Activated CD4-positive, alpha-beta T cell treated with anti-CD3 and anti-CD28 coated beads, Interleukin-2, amount 10 ng/mL, durations not matched to agents 7 days and 5 days (primary cell): ENCODE measurements at regions not wholly inside any gene's neighbourhood (a gene's known extent, or its start where the extent isn't known, plus 50 kb on each side); places are given as distances from the start of the nearest gene placed in this dataset.
"Not testable (repeated sequence)": the region's sequence is repeated elsewhere in the genome, so short reads cannot be mapped to it uniquely, and the experiment has no call there.

ENCODE experiments used
- CTCF ChIA-PET: fragments of 350-600 bp; sonication (Branson Sonifier 250); formaldehyde crosslinking; loops from one replicate; lab custom pipeline; 2021; ENCODE audit warnings: antibody characterized with exemption; lab: Charles Lee
- POLR2A ChIA-PET: fragments of 350-600 bp; sonication (Branson Sonifier 250); formaldehyde crosslinking; loops from one replicate; lab custom pipeline; 2021; ENCODE audit warnings: antibody characterized with exemption; lab: Charles Lee
- DNase-seq: peaks from one replicate; pipeline ENCODE4 v3.0.0-alpha.2; 2020
- H3K27ac Mint-ChIP-seq: one replicate; pipeline ENCODE4 v1.8.0; 2021; ENCODE audit warnings: mild to moderate bottlenecking, moderate library complexity, mixed read lengths
- H3K27me3 Mint-ChIP-seq: one replicate; pipeline ENCODE4 v1.8.0; 2021; ENCODE audit warnings: mixed read lengths
- H3K36me3 Mint-ChIP-seq: one replicate; pipeline ENCODE4 v1.8.0; 2021; ENCODE audit warnings: low read depth, mixed read lengths
- H3K4me1 Mint-ChIP-seq: one replicate; pipeline ENCODE4 v1.8.0; 2021; ENCODE audit warnings: mixed read lengths
- H3K4me3 Mint-ChIP-seq: one replicate; pipeline ENCODE4 v1.8.0; 2021; ENCODE audit warnings: mild to moderate bottlenecking, moderate library complexity, mixed read lengths
- H3K9me3 Mint-ChIP-seq: one replicate; pipeline ENCODE4 v1.8.0; 2021; ENCODE audit warnings: mixed read lengths

GRCh38 chr3:70621451-70621850 is 309.0 kb upstream of the MDFIC2 start:
- Mint-ChIP-seq H3K27me3 (peaks cover 12% of the 10 kb centered on the region), H3K36me3 (no peaks in the 10 kb centered on the region), H3K4me3 (no peak overlapping the region), H3K27ac (no peak overlapping the region), H3K4me1 (no peaks in the 10 kb centered on the region), H3K9me3 (no peaks in the 10 kb centered on the region)
- POLR2A ChIA-PET, result no interaction called here
- no peak for DNase-seq
- CTCF ChIA-PET, result no interaction called here

- H3K36me3 Mint-ChIP-seq, result no peaks in the 10 kb centered on the region
- no peak for DNase-seq
- H3K4me1 Mint-ChIP-seq, result no peaks in the 10 kb centered on the region
- ChIA-PET POLR2A (no interaction called here), CTCF (no interaction called here)
- peaks cover 12% of the 10 kb centered on the region for H3K27me3 Mint-ChIP-seq
- no peak overlapping the region for H3K4me3 Mint-ChIP-seq
- H3K9me3 Mint-ChIP-seq, result no peaks in the 10 kb centered on the region
- H3K27ac Mint-ChIP-seq, result no peak overlapping the region
Measured at GRCh38 chr3:70620956-70621355, 308.5 kb upstream of the MDFIC2 start.

GRCh38 chr3:70620367-70620766 is 307.9 kb upstream of the MDFIC2 start:
- Mint-ChIP-seq H3K27ac (no peak overlapping the region), H3K36me3 (no peaks in the 10 kb centered on the region), H3K4me3 (no peak overlapping the region), H3K27me3 (peaks cover 12% of the 10 kb centered on the region), H3K4me1 (no peaks in the 10 kb centered on the region), H3K9me3 (no peaks in the 10 kb centered on the region)
- DNase-seq, result no peak
- ChIA-PET POLR2A (no interaction called here), CTCF (no interaction called here)

- ChIA-PET POLR2A (no interaction called here), CTCF (interaction anchor here (1.3 kb wide), 1 partner anchor 12 kb away, joined by 3 read pairs; no protein-coding TSS in a partner anchor)
- H3K27me3 Mint-ChIP-seq, result peaks cover 12% of the 10 kb centered on the region
- H3K27ac Mint-ChIP-seq, result no peak overlapping the region
- no peaks in the 10 kb centered on the region for H3K36me3 Mint-ChIP-seq
- H3K4me1 Mint-ChIP-seq, result no peaks in the 10 kb centered on the region
- no peak for DNase-seq
- H3K9me3 Mint-ChIP-seq, result peaks cover 3% of the 10 kb centered on the region
- H3K4me3 Mint-ChIP-seq, result no peak overlapping the region
Measured at GRCh38 chr3:70618151-70618550, 305.7 kb upstream of the MDFIC2 start.

- not testable (repeated sequence) for H3K4me3 Mint-ChIP-seq, H3K36me3 Mint-ChIP-seq, H3K9me3 Mint-ChIP-seq, H3K27ac Mint-ChIP-seq, DNase-seq, H3K4me1 Mint-ChIP-seq
- ChIA-PET POLR2A (interaction anchor here (0.5 kb wide), 1 partner anchor 29 kb away, joined by 3 read pairs; no protein-coding TSS in a partner anchor), CTCF (interaction anchor here (0.7 to 1.3 kb wide), 2 partner anchors 13 to 367 kb away, joined by 3 read pairs; no protein-coding TSS in a partner anchor)
- peaks cover 12% of the 10 kb centered on the region for H3K27me3 Mint-ChIP-seq
Measured at GRCh38 chr3:70617349-70617748, 304.9 kb upstream of the MDFIC2 start.

GRCh38 chr3:70615286-70615685 is 302.8 kb upstream of the MDFIC2 start:
- peaks cover 3% of the 10 kb centered on the region for H3K9me3 Mint-ChIP-seq
- ChIA-PET CTCF (no interaction called here), POLR2A (no interaction called here)
- no peaks in the 10 kb centered on the region for H3K4me1 Mint-ChIP-seq
- H3K27ac Mint-ChIP-seq, result no peak overlapping the region
- H3K4me3 Mint-ChIP-seq, result no peak overlapping the region
- no peak for DNase-seq
- H3K27me3 Mint-ChIP-seq, result peaks cover 9% of the 10 kb centered on the region
- no peaks in the 10 kb centered on the region for H3K36me3 Mint-ChIP-seq

GRCh38 chr3:70614111-70614510 is 301.7 kb upstream of the MDFIC2 start:
- H3K27ac Mint-ChIP-seq, result no peak overlapping the region
- ChIA-PET CTCF (no interaction called here), POLR2A (no interaction called here)
- peaks cover 2% of the 10 kb centered on the region for H3K27me3 Mint-ChIP-seq
- peaks cover 3% of the 10 kb centered on the region for H3K9me3 Mint-ChIP-seq
- H3K36me3 Mint-ChIP-seq, result no peaks in the 10 kb centered on the region
- H3K4me1 Mint-ChIP-seq, result no peaks in the 10 kb centered on the region
- DNase-seq, result no peak
- H3K4me3 Mint-ChIP-seq, result no peak overlapping the region

- Mint-ChIP-seq H3K27ac (no peak overlapping the region), H3K27me3 (peaks cover 2% of the 10 kb centered on the region), H3K4me3 (no peak overlapping the region), H3K36me3 (no peaks in the 10 kb centered on the region), H3K9me3 (peaks cover 3% of the 10 kb centered on the region), H3K4me1 (no peaks in the 10 kb centered on the region)
- ChIA-PET CTCF (no interaction called here), POLR2A (no interaction called here)
- no peak for DNase-seq
Measured at GRCh38 chr3:70612920-70613319, 300.5 kb upstream of the MDFIC2 start.

GRCh38 chr3:70611667-70612277 is 299.3 kb upstream of the MDFIC2 start:
- H3K4me1 Mint-ChIP-seq, H3K4me3 Mint-ChIP-seq, CTCF ChIA-PET: not testable (repeated sequence)

GRCh38 chr3:70608434-70608833 is 296.0 kb upstream of the MDFIC2 start:
- no peak overlapping the region for H3K27ac Mint-ChIP-seq
- H3K9me3 Mint-ChIP-seq, result no peaks in the 10 kb centered on the region
- ChIA-PET POLR2A (no interaction called here), CTCF (no interaction called here)
- no peak overlapping the region for H3K4me3 Mint-ChIP-seq
- no peaks in the 10 kb centered on the region for H3K36me3 Mint-ChIP-seq
- H3K4me1 Mint-ChIP-seq, result no peaks in the 10 kb centered on the region
- DNase-seq, result no peak
- H3K27me3 Mint-ChIP-seq, result peaks cover 2% of the 10 kb centered on the region

More at GRCh38 chr3:70611667-70612277, 299.3 kb upstream of the MDFIC2 start:
- POLR2A ChIA-PET, H3K27me3 Mint-ChIP-seq, H3K27ac Mint-ChIP-seq, H3K9me3 Mint-ChIP-seq, H3K36me3 Mint-ChIP-seq, DNase-seq: not testable (repeated sequence)

GRCh38 chr3:70607469-70607868 is 295.0 kb upstream of the MDFIC2 start:
- Mint-ChIP-seq H3K27me3 (peaks cover 2% of the 10 kb centered on the region), H3K4me1 (no peaks in the 10 kb centered on the region), H3K36me3 (no peaks in the 10 kb centered on the region), H3K9me3 (no peaks in the 10 kb centered on the region), H3K27ac (no peak overlapping the region), H3K4me3 (no peak overlapping the region)
- DNase-seq, result no peak
- ChIA-PET POLR2A (no interaction called here), CTCF (no interaction called here)

GRCh38 chr3:70606018-70606417 is 293.6 kb upstream of the MDFIC2 start:
- H3K4me1 Mint-ChIP-seq, result no peaks in the 10 kb centered on the region
- DNase-seq, result no peak
- H3K27me3 Mint-ChIP-seq, result peaks cover 4% of the 10 kb centered on the region
- POLR2A ChIA-PET, result no interaction called here
- no peak overlapping the region for H3K4me3 Mint-ChIP-seq
- H3K27ac Mint-ChIP-seq, result no peak overlapping the region
- no peaks in the 10 kb centered on the region for H3K9me3 Mint-ChIP-seq
- no peaks in the 10 kb centered on the region for H3K36me3 Mint-ChIP-seq
- CTCF ChIA-PET, result no interaction called here

- ChIA-PET CTCF (interaction anchor here (1.1 kb wide), 1 partner anchor 150 kb away, joined by 3 read pairs; no protein-coding TSS in a partner anchor), POLR2A (no interaction called here)
- Mint-ChIP-seq H3K4me3 (no peak overlapping the region), H3K4me1 (no peaks in the 10 kb centered on the region), H3K27me3 (peaks cover 4% of the 10 kb centered on the region), H3K36me3 (no peaks in the 10 kb centered on the region), H3K27ac (no peak overlapping the region), H3K9me3 (no peaks in the 10 kb centered on the region)
- DNase-seq, result no peak
Measured at GRCh38 chr3:70603103-70603502, 290.7 kb upstream of the MDFIC2 start.

- Mint-ChIP-seq H3K4me1 (no peaks in the 10 kb centered on the region), H3K27me3 (peaks cover 6% of the 10 kb centered on the region), H3K4me3 (no peak overlapping the region), H3K27ac (no peak overlapping the region), H3K9me3 (no peaks in the 10 kb centered on the region), H3K36me3 (no peaks in the 10 kb centered on the region)
- CTCF ChIA-PET, result no interaction called here
- no peak for DNase-seq
- POLR2A ChIA-PET, result no interaction called here
Measured at GRCh38 chr3:70597312-70597711, 284.9 kb upstream of the MDFIC2 start.
